Endothelial cell of hepatic sinusoid (primary cell): ENCODE measurements at regions not wholly inside any gene's neighbourhood (a gene's known extent, or its start where the extent isn't known, plus 50 kb on each side); places are given as distances from the start of the nearest gene placed in this dataset.

Source experiments
- in situ Hi-C: cut with HindIII; loops from 2 replicates; pipeline ENCODE4 v1.10.0; 2017; ENCODE audit warnings: low sequenced_read_pairs

- in situ Hi-C loops: no loop called here
Measured at GRCh38 chr19:27675771-27676170, 1537.2 kb downstream of the UQCRFS1 start.

- in situ Hi-C loops: no loop called here
Measured at GRCh38 chr19:27674701-27675100, 1538.2 kb downstream of the UQCRFS1 start.

GRCh38 chr19:27673986-27674385 is 1539.0 kb downstream of the UQCRFS1 start:
- in situ Hi-C loops: no loop called here

- in situ Hi-C loops: no loop called here
Measured at GRCh38 chr19:27672309-27673047, 1540.5 kb downstream of the UQCRFS1 start.

- in situ Hi-C loops: no loop called here
Measured at GRCh38 chr19:27671876-27672275, 1541.1 kb downstream of the UQCRFS1 start.

GRCh38 chr19:27660428-27660827 is 1552.5 kb downstream of the UQCRFS1 start:
- in situ Hi-C loops: no loop called here

GRCh38 chr19:27657271-27658051 is 1555.5 kb downstream of the UQCRFS1 start:
- in situ Hi-C loops: no loop called here

GRCh38 chr19:27654266-27654990 is 1558.5 kb downstream of the UQCRFS1 start:
- in situ Hi-C loops: no loop called here

GRCh38 chr19:27652796-27653195 is 1560.2 kb downstream of the UQCRFS1 start:
- in situ Hi-C loops: no loop called here

GRCh38 chr19:27652281-27652680 is 1560.7 kb downstream of the UQCRFS1 start:
- in situ Hi-C loops: no loop called here

- in situ Hi-C loops: no loop called here
Measured at GRCh38 chr19:27647423-27647822, 1565.5 kb downstream of the UQCRFS1 start.

GRCh38 chr19:27635401-27635800 is 1577.5 kb downstream of the UQCRFS1 start:
- in situ Hi-C loops: no loop called here

GRCh38 chr19:27618006-27618405 is 1594.9 kb downstream of the UQCRFS1 start:
- in situ Hi-C loops: no loop called here

- in situ Hi-C loops: no loop called here
Measured at GRCh38 chr19:27580906-27581305, 1632.0 kb downstream of the UQCRFS1 start.
